Prostate gland (tissue), 2 donors: ENCODE measurements at regions not wholly inside any gene's neighbourhood (a gene's known extent, or its start where the extent isn't known, plus 50 kb on each side); places are given as distances from the start of the nearest gene placed in this dataset.

ENCODE experiments used
- DNase-seq: peaks from one replicate; pipeline ENCODE4 v3.0.0-alpha.2; 2019; ENCODE audit warnings: low spot score
- H3K27ac ChIP-seq, 2 donors: fragments of 200-600 bp; sonication (generic); 2 replicates each; pipeline ENCODE4 v1.5.1; 2017 to 2019
- H3K27me3 ChIP-seq: fragments of 200-600 bp; sonication (generic); replicated peaks from 2 replicates; pipeline ENCODE4 v1.5.1; 2019; ENCODE audit not compliant: insufficient read depth
- H3K36me3 ChIP-seq, 2 donors: fragments of 200-600 bp; sonication (generic); 1 replicate in 1 of 2; 2 replicates in 1 of 2; pipeline versions ENCODE4 v1.5.1 to v1.8.1; 2017 to 2019
- H3K4me1 ChIP-seq: fragments of 200-600 bp; sonication (generic); replicated peaks from 2 replicates; pipeline ENCODE4 v1.5.1; 2019
- H3K4me3 ChIP-seq, 2 donors: fragments of 200-600 bp; sonication (generic); 2 replicates each; pipeline ENCODE4 v1.5.1; 2017 to 2019
- H3K9me3 ChIP-seq: fragments of 200-600 bp; sonication (generic); 2 replicates; pipeline ENCODE4 v1.5.1; 2017
- POLR2A ChIP-seq: fragments of 450-650 bp; IDR thresholded peaks from one replicate; pipeline ENCODE4 v1.6.1; 2016; ENCODE audit warnings: antibody characterized with exemption, mild to moderate bottlenecking
- POLR2AphosphoS5 ChIP-seq: sonication (generic); formaldehyde crosslinking; IDR thresholded peaks from one replicate; pipeline ENCODE4 v1.6.1; 2017; ENCODE audit warnings: antibody characterized with exemption
- WGBS: methylation state at CpG from one replicate; pipeline ENCODE4 v1.1.5; 2018; 5-methylcytosine and 5-hydroxymethylcytosine counted together
- intact Hi-C: fragments of 100-400 bp; cut with DNase I; formaldehyde crosslinking; loops from one replicate; pipeline ENCODE4 v1.14.2; 2022
- TF ChIP-seq, protein P1 (sequence below), 4 experiments: fragments of 200-600 bp in 2 of 4; fragments of 450-650 bp in 2 of 4; sonication (generic) in 2 of 4; IDR thresholded peaks; 1 replicate in 3 of 4; 2 replicates in 1 of 4; pipeline ENCODE4 v1.5.1; 2016 to 2019; ENCODE audit warnings: antibody characterized with exemption in 4 of 4, mild to moderate bottlenecking in 2 of 4, moderate library complexity in 2 of 4

- intact Hi-C loops = no loop called here
- WGBS = 27% methylated on average over 1 of the region's 1 CpG
Observed at GRCh38 chr5:18333841-18334240, 699.6 kb downstream of the TAF11L14 start.

GRCh38 chr5:18334949-18335348 is 700.7 kb downstream of the TAF11L14 start:
- 38% methylated on average over 5 of the region's 5 CpGs for WGBS
- H3K36me3 ChIP-seq = no peaks in the 10 kb centered on the region
- no peaks in the 10 kb centered on the region for H3K27me3 ChIP-seq
- H3K27ac ChIP-seq = no peak overlapping the region
- DNase-seq = no peak
- no peaks in the 10 kb centered on the region for H3K9me3 ChIP-seq
- H3K4me3 ChIP-seq = no peak overlapping the region
- TF ChIP-seq, protein P1, sequence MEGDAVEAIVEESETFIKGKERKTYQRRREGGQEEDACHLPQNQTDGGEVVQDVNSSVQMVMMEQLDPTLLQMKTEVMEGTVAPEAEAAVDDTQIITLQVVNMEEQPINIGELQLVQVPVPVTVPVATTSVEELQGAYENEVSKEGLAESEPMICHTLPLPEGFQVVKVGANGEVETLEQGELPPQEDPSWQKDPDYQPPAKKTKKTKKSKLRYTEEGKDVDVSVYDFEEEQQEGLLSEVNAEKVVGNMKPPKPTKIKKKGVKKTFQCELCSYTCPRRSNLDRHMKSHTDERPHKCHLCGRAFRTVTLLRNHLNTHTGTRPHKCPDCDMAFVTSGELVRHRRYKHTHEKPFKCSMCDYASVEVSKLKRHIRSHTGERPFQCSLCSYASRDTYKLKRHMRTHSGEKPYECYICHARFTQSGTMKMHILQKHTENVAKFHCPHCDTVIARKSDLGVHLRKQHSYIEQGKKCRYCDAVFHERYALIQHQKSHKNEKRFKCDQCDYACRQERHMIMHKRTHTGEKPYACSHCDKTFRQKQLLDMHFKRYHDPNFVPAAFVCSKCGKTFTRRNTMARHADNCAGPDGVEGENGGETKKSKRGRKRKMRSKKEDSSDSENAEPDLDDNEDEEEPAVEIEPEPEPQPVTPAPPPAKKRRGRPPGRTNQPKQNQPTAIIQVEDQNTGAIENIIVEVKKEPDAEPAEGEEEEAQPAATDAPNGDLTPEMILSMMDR (IDR thresholded peaks at IDR 0.05) = no peak
- TF ChIP-seq POLR2A (no peak), POLR2AphosphoS5 (no peak)
- intact Hi-C loops = no loop called here
- H3K4me1 ChIP-seq = no peaks in the 10 kb centered on the region

More at GRCh38 chr5:18333841-18334240, 699.6 kb downstream of the TAF11L14 start:
- Histone ChIP-seq H3K36me3 (no peaks in the 10 kb centered on the region), H3K9me3 (no peaks in the 10 kb centered on the region), H3K4me3 (no peak overlapping the region), H3K27me3 (no peaks in the 10 kb centered on the region), H3K4me1 (no peaks in the 10 kb centered on the region), H3K27ac (no peak overlapping the region)
- TF ChIP-seq POLR2A (no peak), POLR2AphosphoS5 (no peak)
- TF ChIP-seq, protein P1 (IDR thresholded peaks at IDR 0.05) = no peak
- DNase-seq = no peak

DNA sequence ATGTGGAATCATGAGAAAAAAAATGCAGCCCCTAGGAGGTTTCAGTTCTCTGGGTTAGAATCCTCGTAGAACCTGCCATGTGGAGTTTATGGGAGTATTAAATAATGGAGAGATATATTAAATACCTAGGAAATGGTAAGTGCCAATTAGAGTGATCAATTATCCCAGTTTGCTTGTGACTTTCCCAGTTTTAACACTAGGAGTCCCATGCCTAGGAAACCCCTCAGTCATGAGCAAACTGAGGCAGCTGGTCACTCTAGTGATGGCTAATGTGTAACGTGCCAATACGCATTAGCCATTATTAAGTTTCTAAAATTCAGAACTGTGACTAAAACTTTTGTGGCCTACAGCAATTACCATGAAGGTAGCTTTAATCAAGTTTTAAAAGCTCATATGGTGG is 720.6 kb downstream of the TAF11L14 start:
- DNase-seq = no peak
- no peaks in the 10 kb centered on the region for H3K36me3 ChIP-seq
- no peak for TF ChIP-seq POLR2A
- TF ChIP-seq, protein P1 (IDR thresholded peaks at IDR 0.05) = no peak
- no peak for TF ChIP-seq POLR2AphosphoS5
- intact Hi-C loops = no loop called here
- no peaks in the 10 kb centered on the region for H3K9me3 ChIP-seq
- H3K27me3 ChIP-seq = no peaks in the 10 kb centered on the region
- no peaks in the 10 kb centered on the region for H3K4me1 ChIP-seq
- no peak overlapping the region for H3K4me3 ChIP-seq
- 88% methylated on average over 3 of the region's 3 CpGs for WGBS
- H3K27ac ChIP-seq = no peak overlapping the region

DNA sequence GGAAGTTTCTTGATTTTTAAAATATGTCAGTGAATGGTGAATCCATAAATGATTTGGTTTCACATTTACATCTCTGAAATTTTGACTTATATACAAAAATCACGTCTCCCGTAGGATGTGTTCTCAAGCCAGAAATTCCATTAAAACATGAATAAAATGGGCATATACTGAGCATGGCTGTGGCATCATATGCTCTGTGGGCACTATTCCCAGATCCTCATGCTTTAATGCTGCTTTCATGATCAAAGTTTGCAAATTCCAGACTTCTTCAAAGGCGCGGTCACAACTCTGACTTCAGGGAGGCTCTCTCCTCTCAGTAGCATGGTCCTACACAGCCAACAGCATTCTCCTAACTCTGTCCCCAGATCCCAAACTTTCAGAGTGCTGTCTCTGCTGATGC is 723.2 kb downstream of the TAF11L14 start:
- intact Hi-C loops = no loop called here
- 88% methylated on average over 4 of the region's 4 CpGs for WGBS
- Histone ChIP-seq H3K27ac (no peak overlapping the region), H3K27me3 (no peaks in the 10 kb centered on the region), H3K36me3 (no peaks in the 10 kb centered on the region), H3K9me3 (no peaks in the 10 kb centered on the region), H3K4me1 (no peaks in the 10 kb centered on the region), H3K4me3 (no peak overlapping the region)
- TF ChIP-seq, protein P1 (IDR thresholded peaks at IDR 0.05) = no peak
- TF ChIP-seq POLR2A = no peak
- no peak for TF ChIP-seq POLR2AphosphoS5
- DNase-seq = no peak

DNA sequence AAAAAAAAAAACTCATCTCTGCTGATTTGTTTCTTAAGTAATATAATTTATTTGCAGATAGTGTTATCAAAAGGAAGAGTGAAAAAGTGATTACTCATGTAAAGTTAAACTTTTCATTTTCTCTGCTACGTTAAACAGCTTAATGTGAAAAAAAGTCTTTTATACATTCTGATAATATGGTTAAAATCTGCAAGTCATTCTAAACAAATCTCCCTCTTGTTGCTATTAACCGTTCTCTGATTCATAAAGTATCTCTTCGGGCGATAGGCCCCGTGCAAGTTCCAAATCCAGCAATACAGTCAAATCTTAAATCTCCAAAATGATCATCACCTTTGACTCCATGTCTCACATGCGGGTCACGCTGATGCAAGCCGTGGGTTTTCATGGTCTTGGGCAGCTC is 732.0 kb downstream of the TAF11L14 start:
- Histone ChIP-seq H3K4me3 (no peak overlapping the region), H3K4me1 (no peaks in the 10 kb centered on the region), H3K27me3 (no peaks in the 10 kb centered on the region), H3K27ac (no peak overlapping the region), H3K36me3 (no peaks in the 10 kb centered on the region), H3K9me3 (no peaks in the 10 kb centered on the region)
- DNase-seq = no peak
- intact Hi-C loops = no loop called here
- WGBS = 79% methylated on average over 8 of the region's 8 CpGs
- TF ChIP-seq POLR2AphosphoS5 (no peak), POLR2A (no peak)
- TF ChIP-seq, protein P1 (IDR thresholded peaks at IDR 0.05) = no peak
